GM19043 (cell line): ENCODE measurements at regions not wholly inside any gene's neighbourhood (a gene's known extent, or its start where the extent isn't known, plus 50 kb on each side); places are given as distances from the start of the nearest gene placed in this dataset.

Experiments
- ATAC-seq: cut with Tn5 transposase; IDR thresholded peaks from one replicate; pipeline ENCODE4 v1.9.1; 2021; ENCODE audit warnings: low read depth; ENCODE audit not compliant: unreplicated experiment

DNA sequence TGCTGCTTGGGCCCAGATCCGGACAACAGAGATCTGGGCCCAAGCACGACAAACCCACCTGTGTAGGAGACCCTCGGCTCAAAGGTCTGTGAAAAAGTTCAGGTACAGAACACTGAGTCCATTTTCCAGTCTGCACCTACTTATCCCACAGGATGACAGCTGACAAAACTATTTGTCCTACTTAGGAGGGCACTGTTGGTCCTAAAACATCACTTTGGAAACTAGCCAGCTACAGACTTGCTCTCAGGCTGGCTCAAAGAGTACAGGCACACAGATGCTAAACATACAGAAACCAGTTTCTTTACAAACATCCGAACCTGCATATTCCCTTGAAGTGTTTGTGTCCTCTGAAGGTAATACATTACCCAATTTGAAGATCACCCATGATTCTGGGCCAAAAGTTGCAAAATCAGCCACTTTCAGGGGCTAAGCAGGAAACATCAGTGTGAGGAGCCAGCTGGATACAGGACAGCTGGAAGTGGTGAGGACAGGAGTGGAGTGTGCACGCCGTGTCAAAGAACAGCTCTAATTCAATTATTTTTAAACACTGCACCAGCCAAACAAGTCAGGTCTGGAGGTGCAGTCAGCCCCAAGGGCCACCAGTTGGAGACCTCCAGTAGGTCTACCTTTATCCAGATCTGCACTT is 88.5 kb downstream of the NOC3L start:
- no peak for ATAC-seq

DNA sequence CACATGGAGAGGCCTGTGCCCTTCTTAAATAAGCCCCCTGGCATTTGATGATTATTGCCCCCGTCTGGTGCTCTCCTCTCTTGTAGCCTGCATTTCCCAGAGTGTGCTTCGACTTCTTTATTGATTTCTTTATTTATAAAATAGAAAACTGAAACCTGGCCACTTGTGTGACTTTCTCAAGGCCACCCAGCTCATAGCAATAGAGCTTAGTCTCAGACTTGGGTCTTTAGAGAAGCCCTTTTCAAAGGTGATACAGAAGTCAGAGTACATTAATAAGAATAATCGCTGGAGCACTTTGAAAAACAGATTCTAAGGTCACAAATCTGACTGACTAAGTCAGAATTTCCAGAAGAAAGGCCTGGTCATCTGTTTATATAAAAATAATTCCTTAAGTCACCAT is 86.6 kb downstream of the NOC3L start:
- ATAC-seq = no peak

DNA sequence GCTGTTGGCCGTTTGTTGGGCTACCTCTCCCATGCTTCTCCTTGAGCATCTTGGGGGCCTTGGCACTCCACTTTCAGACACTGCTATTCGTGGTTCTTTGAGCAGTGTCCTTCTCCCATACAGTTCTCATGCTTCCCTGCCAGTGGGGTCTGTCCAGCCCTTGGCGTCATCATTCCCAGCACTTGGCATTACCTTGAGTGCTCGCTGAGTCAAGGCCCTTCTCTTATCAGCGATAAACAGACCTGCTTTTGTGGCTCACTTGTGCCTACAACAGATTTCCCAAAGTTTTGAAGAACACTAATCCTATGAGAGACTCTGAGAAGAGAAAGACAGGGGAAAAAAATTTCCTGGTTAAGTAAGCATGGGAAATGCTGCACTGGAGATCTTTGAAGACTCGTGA is 85.3 kb downstream of the NOC3L start:
- ATAC-seq = no peak

DNA sequence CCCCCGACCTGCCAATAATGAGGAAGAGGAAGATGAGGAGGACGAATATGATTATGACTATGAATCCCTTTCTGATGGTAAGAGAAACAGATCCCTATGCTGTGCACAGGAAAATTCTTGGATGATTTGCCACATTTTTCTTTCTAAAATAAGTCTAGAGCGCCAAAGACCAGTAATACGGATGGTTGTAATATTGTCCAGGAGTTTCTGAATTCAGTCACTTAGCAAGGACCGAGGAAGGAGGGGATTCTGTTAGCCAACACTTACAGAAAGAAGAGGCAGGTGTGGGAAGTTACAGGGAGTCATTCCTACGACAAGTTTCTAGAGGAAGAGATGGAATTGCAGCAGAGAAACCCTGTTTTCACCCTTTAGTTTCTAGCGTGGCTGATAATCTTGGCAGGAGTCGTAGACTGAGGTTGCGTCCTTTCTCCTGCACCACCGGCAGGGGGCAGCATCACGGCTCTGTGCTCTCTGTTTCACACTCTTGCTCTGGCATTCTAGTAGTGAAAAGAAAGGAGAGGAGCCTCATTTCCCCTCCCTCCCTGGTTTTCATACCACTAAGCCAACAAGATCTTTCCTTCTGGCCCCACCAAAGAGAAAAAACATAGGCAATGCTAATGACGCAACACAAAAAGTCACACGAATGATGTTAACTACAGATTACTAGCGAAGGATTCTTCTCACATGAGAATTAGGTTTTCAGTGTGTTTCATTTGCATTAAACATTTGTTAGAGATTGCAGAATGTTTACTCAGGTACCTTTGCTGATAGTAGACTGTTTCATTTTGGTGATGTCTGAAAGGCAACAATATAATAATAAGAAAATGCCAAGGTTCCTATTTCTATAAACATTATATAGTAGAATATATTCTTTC is 82.7 kb downstream of the NOC3L start:
- ATAC-seq = peak; percentile 85

DNA sequence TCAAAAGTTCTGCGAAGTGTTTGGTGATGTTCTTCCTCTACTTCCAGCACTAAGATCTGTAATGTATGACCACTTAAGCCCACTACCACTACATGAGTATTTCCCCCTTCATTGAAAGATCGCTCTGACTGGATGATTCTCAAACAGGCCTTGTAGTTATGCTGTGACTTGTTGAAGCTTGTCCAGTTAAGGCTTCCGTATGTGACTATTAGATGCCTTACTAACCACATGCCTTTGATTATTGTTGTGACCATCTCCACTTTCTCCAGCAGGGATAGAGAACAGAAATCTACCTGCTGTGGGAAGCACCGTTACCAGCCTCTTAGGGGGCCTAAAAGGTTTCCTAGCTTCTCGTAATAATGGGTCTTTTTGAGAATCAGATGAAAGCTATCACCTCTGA is 81.1 kb downstream of the NOC3L start:
- ATAC-seq = no peak

DNA sequence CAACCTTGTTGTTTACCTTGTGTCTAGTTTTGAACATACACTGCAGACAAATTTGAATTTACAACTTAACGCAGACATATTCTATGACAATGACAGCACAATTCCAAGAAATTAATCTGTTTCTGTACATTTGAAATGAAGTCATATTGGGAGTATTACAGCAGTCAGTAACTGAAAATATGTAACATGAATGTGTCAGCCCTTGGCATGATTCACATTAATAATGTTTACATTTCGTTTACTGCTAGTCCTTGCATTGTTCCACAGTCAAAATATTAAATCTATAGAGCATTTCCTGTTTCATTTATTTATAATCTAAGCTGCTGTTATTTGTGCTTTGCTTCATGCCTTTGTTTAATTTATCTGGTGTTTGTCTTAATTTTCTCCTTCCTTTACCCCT is 80.4 kb downstream of the NOC3L start:
- no peak for ATAC-seq
